HG03159 (cell line): ENCODE measurements at regions not wholly inside any gene's neighbourhood (a gene's known extent, or its start where the extent isn't known, plus 50 kb on each side); places are given as distances from the start of the nearest gene placed in this dataset.
"Not testable (repeated sequence)": the region's sequence is repeated elsewhere in the genome, so short reads cannot be mapped to it uniquely, and the experiment has no call there.

Source experiments
- ATAC-seq: cut with Tn5 transposase; IDR thresholded peaks from one replicate; pipeline ENCODE4 v1.9.1; 2021; ENCODE audit warnings: mild to moderate bottlenecking, moderate library complexity; ENCODE audit not compliant: unreplicated experiment

DNA sequence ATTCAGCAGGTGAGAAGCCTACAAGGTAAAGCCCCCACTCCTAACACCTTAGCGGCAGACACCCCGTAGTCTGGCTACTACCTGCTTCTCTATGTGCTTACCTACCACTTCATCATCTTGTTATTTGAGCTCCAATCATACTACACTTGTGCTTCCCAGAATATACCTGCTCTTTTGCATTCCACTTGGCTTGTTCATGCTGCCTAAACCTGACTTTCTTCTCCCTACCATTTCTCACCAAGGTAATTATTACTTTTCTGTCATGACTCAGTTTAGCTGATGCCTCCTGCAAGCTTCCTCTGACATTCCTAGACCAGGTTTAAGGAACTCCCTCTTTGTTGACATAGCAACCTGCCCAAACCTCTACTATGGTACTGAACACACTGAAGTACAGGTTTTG is 495.6 kb upstream of the C1orf87 start:
- no peak for ATAC-seq

DNA sequence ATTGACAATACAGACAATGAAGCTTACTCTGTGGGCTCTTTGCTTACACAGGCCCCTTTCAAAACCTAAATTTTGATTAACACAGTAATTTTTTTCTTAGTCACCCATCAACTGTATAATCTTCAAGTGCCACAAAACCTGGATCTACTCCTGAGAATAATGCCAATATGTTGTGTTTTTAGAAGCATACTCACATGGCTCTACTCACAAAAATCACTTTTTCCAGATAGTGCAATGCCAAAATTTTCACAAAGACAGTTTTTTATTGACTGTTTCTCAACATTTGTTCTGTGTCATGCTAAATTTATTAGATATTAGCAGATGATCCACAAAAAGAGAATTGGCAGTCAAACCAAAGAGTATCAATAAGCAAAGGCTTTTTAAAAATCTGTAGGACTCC is 493.7 kb upstream of the C1orf87 start:
- no peak for ATAC-seq

DNA sequence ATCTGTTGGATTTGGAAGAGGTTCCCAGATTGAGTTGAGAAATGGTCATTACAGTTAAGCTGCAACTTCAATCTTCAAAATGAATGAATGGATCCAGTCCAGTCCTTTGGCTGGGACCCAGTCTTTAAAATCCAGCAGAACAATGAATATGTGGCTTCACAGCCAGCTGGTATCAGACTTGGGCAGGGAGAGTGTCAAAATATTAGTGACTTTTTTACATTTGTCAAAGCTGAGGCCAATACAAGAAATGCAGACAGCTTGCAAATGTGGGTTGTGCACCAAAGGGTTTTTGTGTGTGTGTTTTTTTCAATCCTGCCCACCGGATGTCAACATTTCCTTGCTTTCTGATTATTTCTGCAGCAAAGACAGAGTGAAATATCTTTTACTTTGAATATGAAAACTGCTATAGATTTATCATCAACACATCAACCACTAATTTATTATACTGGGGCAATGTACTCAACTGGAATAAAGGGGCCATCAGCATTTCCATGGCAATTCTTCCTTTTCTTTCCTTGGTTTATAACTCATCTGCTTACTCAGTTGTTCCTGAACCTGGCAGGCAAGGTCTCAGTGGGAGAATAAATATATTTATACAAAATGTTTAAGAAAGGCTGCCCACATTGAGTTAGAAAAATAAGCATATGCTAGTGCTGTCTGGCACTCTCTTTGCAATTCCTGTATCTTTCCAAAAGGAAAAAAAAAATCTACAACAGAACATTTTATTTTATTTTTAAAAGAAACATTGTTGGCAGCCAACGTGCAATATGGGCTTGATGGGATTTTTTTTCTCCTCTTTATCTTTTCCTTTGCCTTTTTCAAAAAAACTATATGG is 491.6 kb upstream of the C1orf87 start:
- ATAC-seq = no peak

DNA sequence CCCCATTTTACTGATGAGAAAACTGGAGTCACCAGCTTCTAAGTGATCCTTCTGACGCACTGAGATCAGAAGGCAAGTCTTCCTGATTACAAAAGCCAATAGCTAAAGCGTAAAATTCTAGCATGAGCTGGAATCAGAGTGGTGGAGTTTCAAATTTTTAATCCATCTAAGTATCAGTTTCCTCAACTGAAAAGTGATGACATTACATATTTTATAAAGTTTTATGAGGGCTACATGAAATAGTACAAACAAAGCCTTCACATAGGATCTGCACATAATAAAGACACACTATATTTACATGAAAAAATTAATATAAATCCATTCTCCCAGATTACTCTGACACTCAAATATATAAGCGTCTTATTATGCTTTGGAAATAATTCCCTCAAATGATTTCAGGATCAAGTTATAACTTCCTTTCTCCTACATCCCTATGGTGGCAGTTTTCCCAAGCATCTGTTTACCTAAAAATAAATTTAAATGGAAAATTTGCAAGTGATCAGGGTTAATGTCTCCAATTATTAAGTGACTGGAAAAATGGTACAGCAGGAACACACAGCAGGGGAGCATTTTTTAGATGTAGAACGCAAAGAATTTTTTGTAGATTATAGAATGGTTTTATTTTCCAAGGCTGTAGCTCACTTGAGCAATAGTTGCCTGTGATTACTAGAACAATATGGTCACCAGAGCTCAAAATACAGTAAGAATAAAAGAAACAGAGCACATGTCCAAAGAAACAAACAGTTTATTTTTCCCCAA is 490.4 kb upstream of the C1orf87 start:
- no peak for ATAC-seq

DNA sequence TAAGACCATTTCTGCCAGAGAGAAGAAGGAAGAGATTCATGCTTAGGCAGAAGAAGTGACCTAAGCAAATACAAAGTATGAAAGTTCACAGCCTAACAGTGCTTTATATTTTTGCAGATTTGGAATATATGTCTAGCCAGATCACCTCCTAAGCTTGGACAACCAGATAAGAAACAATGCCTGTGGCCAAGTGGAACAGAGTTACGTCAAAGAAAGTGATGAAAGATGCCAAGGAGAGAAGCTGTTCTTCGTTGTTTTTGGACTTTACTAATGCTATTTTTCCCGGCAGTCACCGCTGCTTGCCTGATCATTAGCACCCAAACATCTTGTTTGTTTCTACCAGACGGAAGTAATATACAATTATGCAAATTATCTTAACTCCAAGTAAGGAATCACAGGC is 489.2 kb upstream of the C1orf87 start:
- ATAC-seq = no peak

DNA sequence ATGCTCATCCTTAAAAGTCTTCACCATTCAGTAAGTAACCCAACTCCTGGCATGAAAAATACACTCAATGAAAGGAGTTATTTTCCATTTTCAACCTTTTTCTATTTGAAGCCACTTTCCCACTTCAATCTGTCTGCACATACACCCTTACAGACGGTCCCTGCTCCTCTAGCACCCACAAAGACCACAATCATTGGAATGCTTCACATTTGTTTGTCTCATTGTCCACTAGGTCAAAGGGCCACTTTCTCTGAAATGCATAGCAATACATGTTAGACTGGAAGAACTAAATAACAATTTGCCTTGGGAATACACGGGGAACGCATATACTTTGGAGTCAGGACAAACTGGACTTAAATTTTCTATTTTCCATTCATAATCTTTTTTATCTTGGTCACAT is 487.1 kb upstream of the C1orf87 start:
- no peak for ATAC-seq

DNA sequence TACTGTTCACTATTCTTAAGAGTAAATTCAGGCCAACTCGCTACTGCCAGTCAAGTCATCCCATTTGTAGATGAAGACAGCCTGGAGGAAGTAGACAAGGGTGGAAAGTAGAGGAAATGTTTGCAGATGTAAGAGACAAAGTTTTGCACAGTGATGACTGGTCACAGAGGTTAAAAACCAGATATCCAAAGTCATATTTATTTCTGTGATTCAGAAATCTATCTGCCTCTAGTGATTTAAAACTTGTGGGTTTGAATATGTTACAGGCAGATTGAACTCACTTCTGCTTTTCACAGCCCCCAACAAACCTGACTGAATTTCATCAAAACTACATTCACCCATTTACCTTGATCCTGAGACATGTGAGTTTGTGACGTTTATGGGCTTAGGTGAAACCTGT is 484.7 kb upstream of the C1orf87 start:
- no peak for ATAC-seq

DNA sequence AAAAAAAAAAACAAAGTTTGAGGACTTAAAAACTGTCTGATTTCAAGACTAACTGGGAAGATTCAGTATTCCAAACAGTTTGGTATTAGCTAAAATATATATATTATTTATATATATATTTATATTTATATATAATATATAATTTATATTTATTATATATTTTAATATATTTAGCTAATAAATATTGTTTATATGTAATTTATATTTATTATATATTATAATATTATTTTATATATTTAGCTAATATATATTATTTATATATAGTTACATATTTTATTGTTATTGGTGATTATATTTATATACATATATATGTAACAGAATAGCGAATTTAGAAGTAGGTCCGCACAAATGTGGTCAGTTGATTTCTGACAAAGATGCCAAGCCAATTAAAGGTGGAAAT is 480.2 kb upstream of the C1orf87 start:
- ATAC-seq = no peak

DNA sequence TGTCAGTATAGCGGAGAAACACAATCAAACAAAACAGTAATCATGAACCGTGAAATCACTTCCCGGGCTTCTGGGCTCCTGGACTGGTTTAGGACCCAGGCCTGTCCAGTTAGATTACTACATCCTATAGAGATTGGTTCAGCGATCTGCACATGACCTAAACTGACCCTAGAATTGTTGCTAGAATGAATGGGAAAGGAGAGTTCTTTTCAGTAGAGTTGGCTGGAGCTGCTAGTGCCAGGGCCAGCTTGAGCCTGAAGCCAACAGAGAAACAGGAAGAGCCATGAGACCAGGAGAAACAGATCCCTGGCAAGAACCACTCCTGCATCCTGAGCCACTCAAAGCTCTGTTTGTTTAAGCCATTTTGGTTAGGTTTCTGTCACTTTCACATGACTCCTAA is 474.3 kb upstream of the C1orf87 start:
- ATAC-seq = no peak

DNA sequence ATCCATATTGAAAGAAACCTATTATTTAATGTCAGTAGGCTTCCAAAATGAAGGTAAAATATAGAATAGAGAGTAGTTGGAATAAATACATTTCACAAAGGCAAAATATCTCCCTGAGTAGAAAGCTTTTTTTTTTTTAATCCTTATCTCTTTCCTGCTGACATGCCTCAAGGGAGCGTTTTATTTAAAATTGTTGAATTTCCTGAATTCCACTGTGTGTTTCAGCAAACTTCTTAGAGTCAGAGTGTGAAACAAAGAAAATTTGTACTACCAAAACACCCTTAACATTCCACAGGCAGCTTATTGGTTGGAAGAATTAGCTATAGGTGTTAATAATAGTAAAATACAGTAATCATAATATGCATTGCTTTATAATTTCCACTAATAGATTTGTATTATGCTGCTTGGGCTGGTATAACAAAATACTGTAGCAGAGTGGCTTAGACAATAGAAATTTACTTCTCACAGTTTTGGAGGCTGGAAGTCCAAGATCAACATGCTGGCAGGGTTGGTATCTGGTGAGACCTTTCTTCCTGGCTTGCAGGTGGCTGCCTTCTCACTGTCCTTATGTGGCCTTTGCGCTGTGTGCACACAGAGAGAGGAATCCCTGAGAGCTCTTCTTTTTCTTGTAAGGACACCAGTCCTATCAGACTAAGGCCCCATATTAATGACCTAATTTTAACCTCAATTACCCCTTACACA is 468.4 kb upstream of the C1orf87 start:
- ATAC-seq = no peak

DNA sequence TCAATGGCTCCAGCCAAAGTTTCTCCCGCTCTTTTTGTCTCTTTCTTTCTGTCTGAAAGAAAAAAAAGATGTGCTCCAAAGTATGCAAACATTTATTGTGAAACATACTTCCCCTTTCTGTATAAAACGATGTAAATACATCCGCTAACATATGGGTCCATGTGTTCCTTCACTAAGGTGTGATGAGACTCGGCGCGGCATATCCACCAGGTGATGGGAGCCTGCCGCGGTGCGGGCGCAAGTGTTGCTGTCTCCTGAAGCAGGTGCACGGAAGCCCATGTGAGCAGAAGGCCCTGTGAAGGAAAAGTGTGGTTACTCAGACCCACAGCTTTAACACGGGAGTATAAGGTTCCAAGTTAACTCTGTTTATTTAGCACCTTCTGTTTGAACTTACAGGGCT is 466.6 kb upstream of the C1orf87 start:
- no peak for ATAC-seq

DNA sequence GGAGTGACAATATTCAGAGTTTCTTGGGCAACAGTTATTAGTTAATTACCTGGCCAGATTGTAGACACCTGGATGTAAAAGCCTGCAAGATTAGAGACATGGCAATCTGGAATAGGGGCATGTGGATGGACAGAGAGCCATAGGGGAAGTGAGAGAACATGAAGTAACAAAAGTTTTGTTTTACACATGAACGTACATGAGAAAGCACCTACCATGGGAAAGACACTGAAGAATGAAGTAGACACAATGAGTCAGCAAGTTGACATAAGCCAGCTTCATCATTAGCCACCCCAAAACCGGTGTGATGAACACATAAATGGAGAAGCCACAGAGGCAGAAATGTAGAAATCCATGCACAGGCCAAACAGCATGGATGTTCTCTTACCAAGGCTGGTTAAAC is 462.1 kb upstream of the C1orf87 start:
- ATAC-seq = no peak

DNA sequence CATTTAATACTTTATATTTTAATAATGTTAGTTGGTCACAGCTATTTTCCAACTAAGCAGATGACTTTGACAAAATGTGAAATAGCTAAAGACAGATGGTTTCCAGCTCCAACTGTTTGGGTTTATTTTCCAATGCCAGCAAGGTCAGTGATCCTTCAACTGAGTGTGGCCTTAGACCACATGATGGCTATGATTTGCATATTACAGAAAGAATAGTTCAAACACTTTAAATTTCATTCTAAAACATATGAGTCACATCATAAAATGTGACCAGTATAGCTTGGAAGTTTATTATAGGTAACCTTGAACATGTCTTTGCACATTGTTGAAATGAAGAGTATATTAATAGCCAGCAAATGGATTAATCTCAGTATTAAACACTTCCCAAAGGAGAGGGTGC is 454.0 kb upstream of the C1orf87 start:
- no peak for ATAC-seq

DNA sequence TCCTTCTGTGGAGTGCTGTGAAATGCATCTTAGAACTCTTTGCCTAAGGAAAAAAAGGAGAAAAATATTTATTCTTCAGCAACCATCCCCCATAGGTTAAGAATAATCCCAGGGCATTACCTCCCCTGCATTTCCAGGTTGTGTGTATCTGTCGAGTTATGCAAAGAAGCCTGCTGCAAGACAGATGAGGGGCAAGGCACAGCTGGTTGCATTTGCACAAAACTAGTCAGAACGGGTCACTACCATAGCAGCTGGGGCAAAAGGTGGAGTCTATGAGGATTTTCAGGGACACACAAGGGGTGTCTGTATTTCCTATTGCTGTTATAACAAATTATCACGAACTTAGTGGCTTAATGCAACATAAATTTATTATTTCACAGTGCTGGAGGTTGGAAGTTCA is 443.4 kb upstream of the C1orf87 start:
- ATAC-seq = no peak

DNA sequence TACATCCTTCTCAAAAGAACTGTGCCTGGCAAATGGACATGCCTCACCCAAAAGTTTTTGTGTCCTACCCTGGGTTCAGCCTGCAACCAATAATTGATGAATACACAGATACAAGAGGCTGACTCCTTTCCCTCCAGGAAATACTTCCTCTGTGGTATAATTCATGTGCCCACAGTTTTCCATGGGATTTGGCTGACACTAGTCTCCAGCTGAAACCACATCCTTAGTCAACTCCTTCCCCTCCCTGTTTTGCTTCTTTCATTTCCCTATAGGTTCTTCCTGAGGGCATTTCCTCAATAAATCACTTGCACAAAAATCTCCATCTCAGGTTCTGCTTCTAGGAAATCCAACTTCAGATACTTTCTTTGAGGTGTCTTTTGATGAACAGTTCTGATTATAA is 436.6 kb upstream of the C1orf87 start:
- ATAC-seq = no peak

DNA sequence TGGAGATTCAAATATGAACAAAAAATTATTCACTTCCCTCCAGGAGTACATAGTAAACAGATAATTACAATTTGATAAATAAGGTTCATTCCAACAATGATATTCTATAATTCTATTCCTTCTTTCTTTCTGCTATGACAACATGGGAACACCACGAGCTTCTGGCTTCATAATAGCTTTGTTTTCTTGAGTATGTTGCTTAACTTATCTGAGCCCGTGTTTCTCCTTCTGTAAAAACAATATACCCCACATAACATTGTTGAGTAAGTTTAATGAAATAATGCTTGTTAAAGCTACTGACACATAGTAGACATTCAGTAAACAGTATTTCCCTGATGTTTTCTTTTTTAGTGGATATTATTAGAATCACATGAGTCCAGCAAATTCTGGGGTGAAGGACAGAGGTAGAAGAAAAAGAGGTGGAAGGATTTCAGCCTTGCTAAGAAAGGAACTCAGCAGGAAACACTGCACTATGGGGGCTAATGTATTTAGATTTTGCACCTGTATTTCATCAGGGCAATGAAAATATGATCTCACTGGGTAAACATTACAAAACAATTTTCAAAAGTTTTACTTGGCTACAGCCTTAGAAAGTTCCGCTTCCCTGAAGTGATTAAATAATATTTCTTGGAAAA is 430.8 kb upstream of the C1orf87 start:
- ATAC-seq = no peak

DNA sequence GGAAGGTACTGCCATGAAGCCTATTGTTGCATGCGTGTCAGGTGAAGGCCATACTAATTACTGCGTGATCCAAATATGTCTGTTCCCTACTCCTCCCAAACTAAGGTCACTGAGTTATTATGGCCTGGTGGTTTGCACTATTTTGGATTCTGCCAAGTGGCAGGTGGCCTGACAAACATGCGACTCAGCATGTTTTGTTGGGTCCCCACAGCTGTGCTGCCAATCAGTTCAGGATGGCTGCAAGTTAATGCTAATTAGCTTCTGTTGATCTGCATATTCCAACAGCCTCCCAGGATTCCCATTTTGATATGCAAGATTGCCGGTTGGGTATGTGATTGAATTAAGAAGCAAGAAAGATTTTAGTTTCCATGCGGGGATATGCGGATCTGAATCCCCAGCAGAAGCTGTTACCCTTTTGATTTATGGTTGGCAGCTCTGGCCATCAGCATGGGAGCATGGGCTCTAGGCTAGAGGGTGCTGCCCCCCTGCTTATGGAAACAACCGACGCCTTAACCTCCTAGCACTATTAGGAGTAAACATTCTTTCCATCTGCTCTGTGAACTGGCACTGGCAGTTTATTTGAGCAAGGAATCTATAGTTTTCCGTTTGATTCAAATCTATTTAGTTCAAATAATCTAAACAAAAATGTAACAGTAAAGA is 429.8 kb upstream of the C1orf87 start:
- no peak for ATAC-seq

DNA sequence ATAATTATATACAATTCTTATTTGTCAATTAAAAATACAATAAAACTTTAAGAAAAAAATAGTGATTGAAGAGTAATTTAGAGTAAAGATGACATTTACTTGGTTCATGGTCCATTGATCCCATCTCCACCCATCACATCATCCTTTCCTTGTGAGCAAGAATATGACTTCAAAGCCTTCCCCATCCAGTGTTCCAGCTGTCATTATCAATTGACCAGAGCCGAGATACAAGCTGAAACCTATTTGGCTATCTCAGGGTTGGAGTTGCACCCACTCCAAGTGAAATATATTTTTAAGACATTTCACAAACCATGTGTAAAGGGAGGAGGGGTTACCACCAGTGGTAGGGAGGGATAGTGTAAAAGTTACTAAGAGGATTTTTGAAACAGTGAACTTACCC is 428.9 kb upstream of the C1orf87 start:
- ATAC-seq = no peak

DNA sequence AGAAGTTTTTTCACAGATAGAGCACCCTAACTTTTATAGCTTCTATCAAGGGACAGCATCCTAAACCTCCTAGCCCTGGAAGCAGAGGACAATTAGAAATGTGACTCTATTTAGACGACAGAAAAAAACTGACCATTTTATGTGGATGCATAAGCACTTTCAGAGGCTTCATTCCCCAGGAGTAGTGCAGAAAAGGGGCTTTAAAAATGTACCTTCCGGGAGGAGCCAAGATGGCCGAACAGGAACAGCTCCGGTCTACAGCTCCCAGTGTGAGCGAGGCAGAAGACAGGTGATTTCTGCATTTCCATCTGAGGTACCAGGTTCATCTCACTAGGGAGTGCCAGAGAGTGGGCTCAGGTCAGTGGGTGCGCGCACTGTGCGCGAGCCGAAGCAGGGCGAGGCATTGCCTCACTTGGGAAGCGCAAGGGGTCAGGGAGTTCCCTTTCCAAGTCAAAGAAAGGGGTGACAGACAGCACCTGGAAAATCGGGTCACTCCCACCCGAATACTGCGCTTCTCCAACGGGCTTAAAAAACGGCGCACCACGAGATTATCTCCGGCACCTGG is 416.4 kb upstream of the C1orf87 start:
- not testable (repeated sequence) for ATAC-seq

DNA sequence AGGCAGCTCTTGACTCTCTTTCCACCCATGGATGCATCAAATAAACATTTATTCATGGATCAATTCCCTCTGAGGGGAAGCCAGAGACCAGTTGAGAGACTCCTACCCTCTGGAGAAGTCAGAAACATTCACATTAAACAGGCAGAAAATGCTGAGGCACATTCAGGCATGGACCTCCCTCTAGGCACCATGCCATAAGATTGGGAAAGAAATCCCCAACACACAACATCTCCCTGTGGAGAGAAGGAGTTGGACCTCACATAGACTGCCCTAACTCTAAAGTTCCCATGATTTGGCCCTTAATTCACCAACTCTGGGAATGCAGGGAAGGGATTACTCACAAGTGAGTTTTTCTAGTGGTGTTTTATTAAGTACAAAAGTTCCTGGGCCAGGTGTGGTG is 415.3 kb upstream of the C1orf87 start:
- ATAC-seq = no peak
